ENCODE measurements at regions not wholly inside any gene's neighbourhood (a gene's known extent, or its start where the extent isn't known, plus 50 kb on each side); places are given as distances from the start of the nearest gene placed in this dataset.
"Not testable (repeated sequence)": the region's sequence is repeated elsewhere in the genome, so short reads cannot be mapped to it uniquely, and the experiment has no call there.

- not testable (repeated sequence) for TF ChIP-seq CTCF, POLR2A (IDR thresholded peaks at IDR 0.05)
These were observed 130.2 kb downstream of the IGLL1 start for GRCh38 chr22:23449748-23450433.

All from lower leg skin (tissue), 3 donors.